GM23248 (cell line): ENCODE measurements at regions not wholly inside any gene's neighbourhood (a gene's known extent, or its start where the extent isn't known, plus 50 kb on each side); places are given as distances from the start of the nearest gene placed in this dataset.
"Not testable (repeated sequence)": the region's sequence is repeated elsewhere in the genome, so short reads cannot be mapped to it uniquely, and the experiment has no call there.

Experiments used
- DNase-seq: peaks from one replicate; pipeline ENCODE4 v3.0.0-alpha.2; 2015
- H2AFZ ChIP-seq: fragments of 200-600 bp; sonication (generic); 2 replicates; pipeline ENCODE4 v1.6.1; 2016; ENCODE audit warnings: antibody characterized with exemption
- H3F3A ChIP-seq: fragments of 200-600 bp; sonication (generic); 2 replicates; pipeline ENCODE4 v1.6.1; 2016; ENCODE audit warnings: mild to moderate bottlenecking, antibody characterized with exemption, mixed run types; ENCODE audit not compliant: insufficient read depth
- H3K27ac ChIP-seq: fragments of 200-600 bp; sonication (generic); 2 replicates; pipeline ENCODE4 v1.5.1; 2016; ENCODE audit warnings: mild to moderate bottlenecking
- H3K27me3 ChIP-seq: fragments of 200-600 bp; sonication (generic); replicated peaks from 2 replicates; pipeline ENCODE4 v1.6.1; 2016; ENCODE audit warnings: mild to moderate bottlenecking; ENCODE audit not compliant: insufficient read depth
- H3K36me3 ChIP-seq: fragments of 200-600 bp; sonication (generic); 2 replicates; pipeline ENCODE4 v1.6.1; 2016; ENCODE audit warnings: low read depth, mild to moderate bottlenecking
- H3K4me1 ChIP-seq: fragments of 200-600 bp; sonication (generic); 2 replicates; pipeline ENCODE4 v1.6.1; 2016; ENCODE audit warnings: mild to moderate bottlenecking; ENCODE audit not compliant: insufficient read depth
- H3K4me2 ChIP-seq: fragments of 200-600 bp; sonication (generic); one replicate; pipeline ENCODE4 v1.6.1; 2016; ENCODE audit warnings: mild to moderate bottlenecking; ENCODE audit not compliant: unreplicated experiment
- H3K4me3 ChIP-seq: fragments of 200-600 bp; sonication (generic); 2 replicates; pipeline ENCODE4 v1.5.1; 2016; ENCODE audit warnings: mild to moderate bottlenecking
- H3K79me2 ChIP-seq: fragments of 200-600 bp; sonication (generic); 2 replicates; pipeline ENCODE4 v1.6.1; 2016; ENCODE audit warnings: mild to moderate bottlenecking; ENCODE audit not compliant: insufficient read depth
- H3K9ac ChIP-seq: fragments of 200-600 bp; sonication (generic); 2 replicates; pipeline ENCODE4 v1.6.1; 2016; ENCODE audit warnings: mild to moderate bottlenecking
- H3K9me2 ChIP-seq: fragments of 200-600 bp; sonication (generic); 2 replicates; pipeline ENCODE4 v1.6.1; 2016; ENCODE audit warnings: mixed run types, mild to moderate bottlenecking, moderate library complexity; ENCODE audit not compliant: insufficient read depth
- H3K9me3 ChIP-seq: fragments of 200-600 bp; sonication (generic); one replicate; pipeline ENCODE4 v1.6.1; 2017; ENCODE audit warnings: low read depth
- H4K20me1 ChIP-seq: fragments of 200-600 bp; sonication (generic); 2 replicates; pipeline ENCODE4 v1.6.0; 2016; ENCODE audit not compliant: insufficient read depth
- EZH2 ChIP-seq: fragments of 200-600 bp; sonication (generic); IDR thresholded peaks from 2 replicates; pipeline ENCODE4 v1.6.1; 2018; ENCODE audit warnings: antibody characterized with exemption, mild to moderate bottlenecking; ENCODE audit not compliant: insufficient read depth, poor library complexity, severe bottlenecking
- EZH2phosphoT487 ChIP-seq: fragments of 200-600 bp; sonication (generic); IDR thresholded peaks from 2 replicates; pipeline ENCODE4 v1.6.1; 2018; ENCODE audit warnings: antibody characterized with exemption, moderate library complexity, mild to moderate bottlenecking, low read depth; ENCODE audit not compliant: insufficient read depth
- WGBS, 2 experiments: methylation state at CpG; one replicate each; pipeline ENCODE4 v1.1.6; 2015 to 2017; ENCODE audit warnings: low lambda C conversion rate in 2 of 2, low coverage in 1 of 2; ENCODE audit errors: missing lambda C conversion rate in 2 of 2; 5-methylcytosine and 5-hydroxymethylcytosine counted together
- in situ Hi-C: fragments of 300-500 bp; cut with MboI; formaldehyde crosslinking; loops from 2 replicates; pipeline ENCODE4 v1.15.0; 2020

GRCh38 chr6:159639721-159640120 lies 53.3 kb downstream of the SOD2 start:
- Histone ChIP-seq H3K9ac (no peak overlapping the region), H3K79me2 (no peaks in the 10 kb centered on the region), H3K9me3 (no peaks in the 10 kb centered on the region), H3K27ac (no peak overlapping the region), H3K36me3 (no peaks in the 10 kb centered on the region), H2AFZ (no peak overlapping the region), H3K4me2 (no peak overlapping the region), H4K20me1 (no peaks in the 10 kb centered on the region), H3F3A (no peaks in the 10 kb centered on the region), H3K9me2 (no peaks in the 10 kb centered on the region), H3K4me1 (no peaks in the 10 kb centered on the region), H3K4me3 (no peak overlapping the region), H3K27me3 (no peaks in the 10 kb centered on the region)
- no peak for DNase-seq
- WGBS, 2 experiments: 31 to 34% methylated on average over 3 of the region's 3 CpGs
- in situ Hi-C loops: loop anchor here (10.0 kb wide), 1 partner anchor 465 kb away; no protein-coding TSS in a partner anchor
- TF ChIP-seq EZH2: no peak
- TF ChIP-seq EZH2phosphoT487: no peak

- Histone ChIP-seq H3K9ac (no peak overlapping the region), H3K9me3 (no peaks in the 10 kb centered on the region), H3K27ac (no peak overlapping the region), H2AFZ (no peak overlapping the region), H4K20me1 (no peaks in the 10 kb centered on the region), H3K4me1 (no peaks in the 10 kb centered on the region), H3K36me3 (no peaks in the 10 kb centered on the region), H3F3A (no peaks in the 10 kb centered on the region), H3K4me2 (no peak overlapping the region), H3K9me2 (no peaks in the 10 kb centered on the region), H3K79me2 (no peaks in the 10 kb centered on the region), H3K4me3 (no peak overlapping the region), H3K27me3 (no peaks in the 10 kb centered on the region)
- no peak for TF ChIP-seq EZH2phosphoT487
- TF ChIP-seq EZH2: no peak
- peak; percentile 13 for DNase-seq
- in situ Hi-C loops: no loop called here
- WGBS, 2 experiments: 88 to 93% methylated on average over 5 of the region's 5 CpGs
Observed at GRCh38 chr6:159633196-159633595, 59.8 kb downstream of the SOD2 start.

DNA sequence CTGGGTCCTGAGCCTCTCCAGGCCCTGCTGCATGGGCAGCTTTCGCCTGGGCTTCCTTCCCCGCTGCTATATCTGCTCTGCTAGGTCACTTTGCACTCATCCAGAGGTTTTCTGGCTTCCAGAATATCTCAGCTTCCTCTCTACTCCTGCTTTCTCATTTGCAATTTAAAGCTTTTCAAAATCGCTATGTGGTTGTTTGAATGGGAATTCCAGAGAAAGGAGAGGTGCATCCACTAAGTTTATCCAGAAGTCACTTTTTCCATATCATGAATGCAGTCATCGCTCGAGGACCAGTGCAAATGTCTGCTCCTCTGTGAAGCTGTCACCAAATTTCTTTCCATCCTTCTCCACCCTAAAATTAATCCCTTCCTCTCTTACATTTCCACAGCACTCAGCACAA lies 61.2 kb downstream of the SOD2 start:
- Histone ChIP-seq H3K4me3 (no peak overlapping the region), H3K36me3 (no peaks in the 10 kb centered on the region), H3K4me1 (no peaks in the 10 kb centered on the region), H3K27me3 (no peaks in the 10 kb centered on the region), H3K9ac (no peak overlapping the region), H3F3A (no peaks in the 10 kb centered on the region), H3K4me2 (no peak overlapping the region), H4K20me1 (no peaks in the 10 kb centered on the region), H3K27ac (no peak overlapping the region), H3K79me2 (no peaks in the 10 kb centered on the region), H3K9me3 (no peaks in the 10 kb centered on the region), H3K9me2 (no peaks in the 10 kb centered on the region), H2AFZ (no peak overlapping the region)
- no peak for DNase-seq
- in situ Hi-C loops: no loop called here
- WGBS, 2 experiments: 93 to 95% methylated on average over 5 of the region's 5 CpGs
- no peak for TF ChIP-seq EZH2phosphoT487
- TF ChIP-seq EZH2: no peak

GRCh38 chr6:159627939-159628338 lies 65.1 kb downstream of the SOD2 start:
- Histone ChIP-seq H3K27ac (no peak overlapping the region), H2AFZ (no peak overlapping the region), H3K4me1 (no peaks in the 10 kb centered on the region), H3K79me2 (no peaks in the 10 kb centered on the region), H3K9ac (no peak overlapping the region), H3K27me3 (no peaks in the 10 kb centered on the region), H4K20me1 (no peaks in the 10 kb centered on the region), H3K4me3 (no peak overlapping the region), H3K4me2 (no peak overlapping the region), H3F3A (no peaks in the 10 kb centered on the region), H3K36me3 (no peaks in the 10 kb centered on the region), H3K9me3 (no peaks in the 10 kb centered on the region), H3K9me2 (no peaks in the 10 kb centered on the region)
- DNase-seq: no peak
- in situ Hi-C loops: no loop called here
- WGBS, 2 experiments: 91 to 98% methylated on average over 2 of the region's 2 CpGs
- TF ChIP-seq EZH2phosphoT487: no peak
- TF ChIP-seq EZH2: no peak

GRCh38 chr6:159626506-159626905 lies 66.5 kb downstream of the SOD2 start:
- H4K20me1 ChIP-seq, H3K9ac ChIP-seq, H3K4me2 ChIP-seq, H2AFZ ChIP-seq, DNase-seq, H3K9me2 ChIP-seq, H3K27me3 ChIP-seq, in situ Hi-C loops, H3K79me2 ChIP-seq, H3K4me3 ChIP-seq, H3K36me3 ChIP-seq, H3K27ac ChIP-seq, H3F3A ChIP-seq, H3K9me3 ChIP-seq, H3K4me1 ChIP-seq: not testable (repeated sequence)
- WGBS, 2 experiments: 90 to 95% methylated on average over 5 of the region's 5 CpGs
